H9 (cell line): ENCODE measurements at regions not wholly inside any gene's neighbourhood (a gene's known extent, or its start where the extent isn't known, plus 50 kb on each side); places are given as distances from the start of the nearest gene placed in this dataset.
"Not testable (repeated sequence)": the region's sequence is repeated elsewhere in the genome, so short reads cannot be mapped to it uniquely, and the experiment has no call there.

ENCODE experiments used
- DNase-seq: peaks from one replicate; pipeline ENCODE4 v3.0.0-alpha.2; 2017
- H2AFZ ChIP-seq: one replicate; pipeline ENCODE4 v1.6.1; 2013; ENCODE audit warnings: mild to moderate bottlenecking, low read length, control low read depth, moderate library complexity
- H2AK5ac ChIP-seq: 2 replicates; pipeline ENCODE4 v1.6.1; 2013; ENCODE audit warnings: low read length, control low read depth, mixed read lengths; ENCODE audit not compliant: insufficient read length
- H2BK120ac ChIP-seq: one replicate; pipeline ENCODE4 v1.6.1; 2013; ENCODE audit warnings: low read depth, mild to moderate bottlenecking, low read length, control low read depth, inconsistent platforms; ENCODE audit not compliant: poor library complexity, severe bottlenecking
- H2BK12ac ChIP-seq: 2 replicates; pipeline ENCODE4 v1.6.1; 2013; ENCODE audit warnings: low read length, control low read depth, mixed read lengths, low read depth; ENCODE audit not compliant: insufficient read length
- H2BK15ac ChIP-seq: 2 replicates; pipeline ENCODE4 v1.6.1; 2013; ENCODE audit warnings: low read depth, low read length, control low read depth
- H2BK20ac ChIP-seq: one replicate; pipeline ENCODE4 v1.6.1; 2013; ENCODE audit warnings: low read depth, mild to moderate bottlenecking, low read length, control low read depth, inconsistent platforms; ENCODE audit not compliant: poor library complexity, severe bottlenecking
- H2BK5ac ChIP-seq: 2 replicates; pipeline ENCODE4 v1.6.1; 2013; ENCODE audit warnings: low read length, control low read depth, mixed read lengths; ENCODE audit not compliant: insufficient read length
- H3K14ac ChIP-seq: 2 replicates; pipeline ENCODE4 v1.6.1; 2013; ENCODE audit warnings: low read length, control low read depth; ENCODE audit not compliant: insufficient read depth
- H3K18ac ChIP-seq: 2 replicates; pipeline ENCODE4 v1.6.1; 2013; ENCODE audit warnings: low read depth, mild to moderate bottlenecking, mixed read lengths, low read length, control low read depth; ENCODE audit not compliant: insufficient read length
- H3K23ac ChIP-seq: 2 replicates; pipeline ENCODE4 v1.6.1; 2013; ENCODE audit warnings: low read length, control low read depth, mixed read lengths, low read depth; ENCODE audit not compliant: insufficient read length
- H3K23me2 ChIP-seq: 2 replicates; pipeline ENCODE4 v1.6.1; 2013; ENCODE audit warnings: low read depth, mild to moderate bottlenecking, mixed read lengths, low read length, control low read depth; ENCODE audit not compliant: insufficient read length, poor library complexity, severe bottlenecking
- H3K27ac ChIP-seq: 2 replicates; pipeline ENCODE4 v1.5.1; 2013; ENCODE audit warnings: low read length, control low read depth, mixed read lengths, low read depth; ENCODE audit not compliant: insufficient read length
- H3K27me3 ChIP-seq: 2 replicates; pipeline ENCODE4 v1.6.1; 2013; ENCODE audit warnings: low read length, control low read depth, inconsistent platforms; ENCODE audit not compliant: insufficient read depth
- H3K4ac ChIP-seq: 2 replicates; pipeline ENCODE4 v1.6.1; 2013; ENCODE audit warnings: low read depth, mild to moderate bottlenecking, control low read depth, inconsistent platforms, low read length, moderate library complexity
- H3K4me1 ChIP-seq: 2 replicates; pipeline ENCODE4 v1.6.1; 2013; ENCODE audit warnings: low read length, control low read depth, inconsistent platforms; ENCODE audit not compliant: insufficient read depth
- H3K4me2 ChIP-seq: 2 replicates; pipeline ENCODE4 v1.6.1; 2013; ENCODE audit warnings: low read length, control low read depth, mixed read lengths; ENCODE audit not compliant: insufficient read length, insufficient read depth
- H3K56ac ChIP-seq: 2 replicates; pipeline ENCODE4 v1.6.1; 2013; ENCODE audit warnings: low read depth, mild to moderate bottlenecking, mixed read lengths, low read length, control low read depth; ENCODE audit not compliant: insufficient read length
- H3K79me1 ChIP-seq: 2 replicates; pipeline ENCODE4 v1.6.1; 2013; ENCODE audit warnings: low read depth, mild to moderate bottlenecking, moderate library complexity, low read length, control low read depth, inconsistent platforms; ENCODE audit not compliant: insufficient read depth, poor library complexity, severe bottlenecking
- H3K79me2 ChIP-seq: 2 replicates; pipeline ENCODE4 v1.6.1; 2013; ENCODE audit warnings: low read length, control low read depth, inconsistent platforms; ENCODE audit not compliant: insufficient read depth
- H3K9ac ChIP-seq: 2 replicates; pipeline ENCODE4 v1.6.1; 2013; ENCODE audit warnings: low read length, control low read depth, mixed read lengths; ENCODE audit not compliant: insufficient read length; ENCODE audit errors: extremely low read depth
- H3K9me3 ChIP-seq: one replicate; pipeline ENCODE4 v1.6.1; 2013; ENCODE audit warnings: low read depth, low read length, inconsistent platforms; ENCODE audit not compliant: control insufficient read depth
- H3T11ph ChIP-seq: one replicate; pipeline ENCODE4 v1.6.1; 2013; ENCODE audit warnings: mild to moderate bottlenecking, low read length, control low read depth, inconsistent platforms
- H4K20me1 ChIP-seq: one replicate; pipeline ENCODE4 v1.6.1; 2013; ENCODE audit not compliant: control insufficient read depth, insufficient read length, insufficient read depth
- H4K5ac ChIP-seq: 2 replicates; pipeline ENCODE4 v1.6.1; 2013; ENCODE audit warnings: low read depth, mild to moderate bottlenecking, mixed read lengths, low read length, control low read depth; ENCODE audit not compliant: insufficient read length
- H4K8ac ChIP-seq: replicated peaks from 2 replicates; pipeline ENCODE4 v1.6.1; 2013; ENCODE audit warnings: low read length, control low read depth, mixed read lengths, low read depth; ENCODE audit not compliant: insufficient read length
- H4K91ac ChIP-seq: 2 replicates; pipeline ENCODE4 v1.6.1; 2013; ENCODE audit warnings: low read depth, mild to moderate bottlenecking, moderate library complexity, mixed read lengths, low read length, control low read depth; ENCODE audit not compliant: insufficient read length
- H3K27ac Mint-ChIP-seq, 3 experiments: 2 replicates in 2 of 3; 3 replicates in 1 of 3; pipeline ENCODE4 v1.8.0; 2020 to 2021; ENCODE audit warnings: mixed read lengths in 3 of 3, mild to moderate bottlenecking in 1 of 3, moderate library complexity in 1 of 3
- H3K27me3 Mint-ChIP-seq: 2 replicates; pipeline ENCODE4 v1.8.0; 2021; ENCODE audit warnings: low read depth, mild to moderate bottlenecking, moderate library complexity, mixed read lengths
- H3K36me3 Mint-ChIP-seq, 3 experiments: 2 replicates in 2 of 3; 3 replicates in 1 of 3; pipeline ENCODE4 v1.8.0; 2020 to 2021; ENCODE audit warnings: low read depth in 3 of 3, mixed read lengths in 3 of 3; ENCODE audit not compliant: insufficient read depth in 1 of 3
- H3K4me1 Mint-ChIP-seq, 2 experiments: 2 replicates each; pipeline ENCODE4 v1.8.0; 2020; ENCODE audit warnings: mixed read lengths in 2 of 2
- H3K4me3 Mint-ChIP-seq, 2 experiments: 2 replicates in 1 of 2; 3 replicates in 1 of 2; pipeline ENCODE4 v1.8.0; 2020 to 2021; ENCODE audit warnings: mild to moderate bottlenecking in 2 of 2, mixed read lengths in 2 of 2, moderate library complexity in 1 of 2
- H3K9me3 Mint-ChIP-seq, 2 experiments: 2 replicates in 1 of 2; 3 replicates in 1 of 2; pipeline ENCODE4 v1.8.0; 2020; ENCODE audit warnings: mild to moderate bottlenecking in 2 of 2, mixed read lengths in 2 of 2, moderate library complexity in 1 of 2
- WGBS: extraction: QIAGEN DNeasy Blood & Tissue Kit; methylation state at CpG from one replicate; pipeline ENCODE4 v1.1.7; 2013; ENCODE audit warnings: missing lambda C conversion rate, low lambda C conversion rate, mixed read lengths; ENCODE audit not compliant: insufficient read length; ENCODE audit errors: extremely low coverage; 5-methylcytosine and 5-hydroxymethylcytosine counted together
- TF ChIP-seq, protein P1 (sequence below): fragments of 200-600 bp; sonication (generic); conservative IDR thresholded peaks from 3 replicates; pipeline ENCODE4 v1.8.0; 2021; ENCODE audit warnings: antibody characterized with exemption, mild to moderate bottlenecking

DNA sequence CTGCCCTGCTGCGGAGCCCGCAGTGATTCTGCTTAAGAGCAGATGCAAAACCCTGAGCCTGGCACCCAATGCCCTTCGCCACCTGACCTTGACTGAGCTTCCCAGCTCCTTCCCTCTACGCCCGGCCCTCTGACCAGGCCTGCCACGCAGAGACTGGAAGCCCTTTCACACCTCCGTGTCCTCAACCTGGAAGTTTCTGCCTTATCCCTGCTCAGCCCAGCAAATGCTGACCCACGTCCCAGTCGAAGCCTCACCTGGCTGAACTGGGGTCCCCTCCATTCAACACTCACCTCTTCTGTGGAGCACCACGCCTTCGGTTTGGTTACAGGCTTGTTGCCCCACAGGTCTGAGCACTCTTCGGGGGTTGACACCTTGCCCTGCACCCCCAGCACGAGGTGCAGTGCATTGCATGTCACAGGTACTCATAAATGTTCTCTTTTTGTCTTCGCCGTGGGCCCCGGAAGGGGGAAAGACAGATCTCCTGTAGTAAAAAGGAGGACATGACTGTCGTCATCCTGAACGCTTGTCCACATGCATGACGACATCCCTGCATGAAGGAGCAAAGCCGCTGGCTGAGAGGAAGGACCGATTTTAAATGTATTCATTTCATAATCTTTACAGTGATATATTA, 153.6 kb upstream of the TNRC6C start:
- TF ChIP-seq, protein P1, sequence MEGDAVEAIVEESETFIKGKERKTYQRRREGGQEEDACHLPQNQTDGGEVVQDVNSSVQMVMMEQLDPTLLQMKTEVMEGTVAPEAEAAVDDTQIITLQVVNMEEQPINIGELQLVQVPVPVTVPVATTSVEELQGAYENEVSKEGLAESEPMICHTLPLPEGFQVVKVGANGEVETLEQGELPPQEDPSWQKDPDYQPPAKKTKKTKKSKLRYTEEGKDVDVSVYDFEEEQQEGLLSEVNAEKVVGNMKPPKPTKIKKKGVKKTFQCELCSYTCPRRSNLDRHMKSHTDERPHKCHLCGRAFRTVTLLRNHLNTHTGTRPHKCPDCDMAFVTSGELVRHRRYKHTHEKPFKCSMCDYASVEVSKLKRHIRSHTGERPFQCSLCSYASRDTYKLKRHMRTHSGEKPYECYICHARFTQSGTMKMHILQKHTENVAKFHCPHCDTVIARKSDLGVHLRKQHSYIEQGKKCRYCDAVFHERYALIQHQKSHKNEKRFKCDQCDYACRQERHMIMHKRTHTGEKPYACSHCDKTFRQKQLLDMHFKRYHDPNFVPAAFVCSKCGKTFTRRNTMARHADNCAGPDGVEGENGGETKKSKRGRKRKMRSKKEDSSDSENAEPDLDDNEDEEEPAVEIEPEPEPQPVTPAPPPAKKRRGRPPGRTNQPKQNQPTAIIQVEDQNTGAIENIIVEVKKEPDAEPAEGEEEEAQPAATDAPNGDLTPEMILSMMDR = no peak
- WGBS = no CpG with 5 or more reads among the region's 21 CpGs
- Histone ChIP-seq H3K9me3 (no peaks in the 10 kb centered on the region), H3K56ac (no peak overlapping the region), H3K18ac (no peak overlapping the region), H2BK20ac (no peak overlapping the region), H3K4me1 (no peaks in the 10 kb centered on the region), H3K79me1 (no peaks in the 10 kb centered on the region), H3K23me2 (no peaks in the 10 kb centered on the region), H3K79me2 (no peaks in the 10 kb centered on the region), H2AK5ac (no peak overlapping the region), H4K5ac (no peak overlapping the region), H4K8ac (no peak overlapping the region), H2BK12ac (no peak overlapping the region), H3T11ph (no peak overlapping the region), H2BK15ac (no peak overlapping the region), H3K27ac (no peak overlapping the region), H4K91ac (no peak overlapping the region), H3K14ac (no peak overlapping the region), H4K20me1 (no peaks in the 10 kb centered on the region), H3K9ac (no peak overlapping the region), H2BK5ac (no peak overlapping the region), H2BK120ac (no peak overlapping the region), H3K4ac (no peak overlapping the region), H3K23ac (no peak overlapping the region), H3K4me2 (no peak overlapping the region), H3K27me3 (no peaks in the 10 kb centered on the region; the same call in 1 of the 2 replicates), H2AFZ (no peak overlapping the region)
- H3K27ac Mint-ChIP-seq = no peak overlapping the region
- H3K27me3 Mint-ChIP-seq = peaks cover 58% of the 10 kb centered on the region
- H3K4me1 Mint-ChIP-seq = peaks cover 32 to 34% of the 10 kb centered on the region in 2 experiments
- no peaks in the 10 kb centered on the region; a peak in 3 of 5 replicates for H3K9me3 Mint-ChIP-seq
- no peak overlapping the region for H3K4me3 Mint-ChIP-seq
- no peak for DNase-seq
- no peaks in the 10 kb centered on the region for H3K36me3 Mint-ChIP-seq

- H2BK12ac ChIP-seq, H4K91ac ChIP-seq, H2AK5ac ChIP-seq, H3K4me2 ChIP-seq, H4K5ac ChIP-seq, H2BK120ac ChIP-seq, H3T11ph ChIP-seq, H2BK5ac ChIP-seq, H4K8ac ChIP-seq, H3K79me1 ChIP-seq, H3K36me3 Mint-ChIP-seq, H3K27me3 ChIP-seq, H3K18ac ChIP-seq, H3K9me3 Mint-ChIP-seq, H2BK15ac ChIP-seq, H3K4ac ChIP-seq, H3K27ac Mint-ChIP-seq, H2BK20ac ChIP-seq, H3K23ac ChIP-seq, H3K9ac ChIP-seq, H3K23me2 ChIP-seq, H3K14ac ChIP-seq, DNase-seq, H2AFZ ChIP-seq, H3K79me2 ChIP-seq, H4K20me1 ChIP-seq, H3K4me3 Mint-ChIP-seq, H3K9me3 ChIP-seq, H3K27ac ChIP-seq, H3K56ac ChIP-seq, H3K4me1 ChIP-seq: not testable (repeated sequence)
- WGBS = no CpG with 5 or more reads among the region's 6 CpGs
- H3K4me1 Mint-ChIP-seq = peaks cover 31 to 38% of the 10 kb centered on the region in 2 experiments
- H3K27me3 Mint-ChIP-seq = peaks cover 55% of the 10 kb centered on the region
These were observed 152.5 kb upstream of the TNRC6C start for GRCh38 chr17:77805970-77806369.
